Gastroesophageal sphincter (tissue), 3 donors: ENCODE measurements at regions not wholly inside any gene's neighbourhood (a gene's known extent, or its start where the extent isn't known, plus 50 kb on each side); places are given as distances from the start of the nearest gene placed in this dataset.

ENCODE experiments used
- CTCF ChIP-seq, 4 experiments: fragments of 200-600 bp in 2 of 4; fragments of 450-650 bp in 2 of 4; sonication (generic) in 1 of 4; IDR thresholded peaks; one replicate each; pipeline ENCODE4 v1.5.1; 2017 to 2019; ENCODE audit warnings: antibody characterized with exemption in 4 of 4, mild to moderate bottlenecking in 2 of 4, moderate library complexity in 2 of 4
- EP300 ChIP-seq: sonication (generic); formaldehyde crosslinking; IDR thresholded peaks from one replicate; pipeline ENCODE4 v1.6.1; 2017; ENCODE audit warnings: antibody characterized with exemption, mild to moderate bottlenecking
- POLR2A ChIP-seq, 2 donors: fragments of 450-650 bp; IDR thresholded peaks; one replicate each; pipeline ENCODE4 v1.6.1; 2017; ENCODE audit warnings: antibody characterized with exemption in 2 of 2, mild to moderate bottlenecking in 2 of 2, moderate library complexity in 1 of 2
- POLR2AphosphoS5 ChIP-seq: sonication (generic); formaldehyde crosslinking; IDR thresholded peaks from one replicate; pipeline ENCODE4 v1.6.1; 2017; ENCODE audit warnings: antibody characterized with exemption

GRCh38 chr12:107223821-107224220 lies 130.5 kb upstream of the CRY1 start:
- TF ChIP-seq POLR2A (IDR thresholded peaks at IDR 0.05) (no peak), EP300 (no peak), CTCF (IDR thresholded peaks at IDR 0.05) (no peak), POLR2AphosphoS5 (no peak)
